Urothelium cell line (cell line): ENCODE measurements at regions not wholly inside any gene's neighbourhood (a gene's known extent, or its start where the extent isn't known, plus 50 kb on each side); places are given as distances from the start of the nearest gene placed in this dataset.
A peak's percentile ranks its signal among the peaks of the same experiment; 100 is the strongest.
"Not testable (repeated sequence)": the region's sequence is repeated elsewhere in the genome, so short reads cannot be mapped to it uniquely, and the experiment has no call there.

Source experiments
- DNase-seq: peaks from one replicate; pipeline ENCODE4 v3.0.0; 2011; ENCODE audit warnings: low spot score, mixed read lengths
- FAIRE-seq: peaks from 2 replicates; lab custom pipeline; 2011; peaks lifted over from hg19 to GRCh38; lab: Jason Lieb, UNC

DNA sequence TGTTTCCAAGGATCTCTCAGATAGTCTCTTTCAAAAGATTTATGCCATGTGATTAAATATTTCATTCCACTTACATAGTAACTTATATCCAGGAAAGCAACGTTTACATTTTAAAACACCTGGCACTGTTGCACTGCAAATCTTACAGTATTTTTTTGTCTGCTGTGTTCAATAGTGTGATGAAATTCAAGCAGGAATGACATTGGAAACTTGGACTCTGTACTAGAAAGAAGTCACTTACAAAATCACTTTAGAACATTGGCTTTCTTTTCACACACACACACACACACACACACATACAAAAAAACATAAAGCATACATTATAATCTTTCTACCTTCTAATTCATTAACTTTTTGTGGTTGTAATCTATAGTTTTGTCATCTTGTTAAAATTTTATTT is 66.2 kb upstream of the USP15 start:
- DNase-seq (no peak), FAIRE-seq (no peak)

DNA sequence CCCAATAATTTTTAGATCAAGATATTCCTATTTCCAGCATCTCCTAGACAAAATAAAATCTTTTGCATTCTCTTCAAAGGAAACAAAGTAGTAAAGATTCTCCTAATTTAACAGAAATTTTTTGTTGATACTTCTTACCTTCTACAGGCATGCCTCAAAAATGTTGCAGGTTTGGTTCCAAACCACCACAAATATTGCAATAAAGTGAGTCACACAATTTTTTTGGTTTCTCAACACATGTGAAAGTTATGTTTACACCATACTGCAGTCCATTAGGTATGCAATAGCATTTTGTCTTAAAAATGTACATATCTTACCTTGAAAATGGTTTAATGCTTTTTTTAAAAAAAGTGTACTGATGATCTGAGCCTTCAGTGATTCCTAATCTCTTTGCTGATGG is 65.6 kb upstream of the USP15 start:
- DNase-seq = peak; percentile 12
- FAIRE-seq = no peak

DNA sequence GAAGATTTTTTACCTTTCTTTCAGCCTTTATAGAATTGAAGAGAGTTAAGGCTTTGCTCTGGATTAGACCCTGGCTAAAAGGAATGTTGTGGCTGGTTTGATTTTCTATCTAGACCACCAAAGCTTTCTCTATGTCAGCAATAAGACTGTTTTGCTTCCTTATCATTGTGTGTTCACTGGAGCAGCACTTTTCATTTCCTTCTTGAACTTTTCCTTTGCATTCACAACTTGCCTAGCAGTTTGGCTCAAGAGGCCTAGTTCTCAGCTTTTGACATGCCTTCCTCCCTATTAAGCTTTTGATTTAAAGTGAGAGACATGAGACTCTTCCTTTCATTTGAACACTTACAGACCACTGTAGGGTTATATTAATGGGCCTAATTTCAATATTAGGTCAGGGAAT is 64.1 kb upstream of the USP15 start:
- DNase-seq (no peak), FAIRE-seq (no peak)

DNA sequence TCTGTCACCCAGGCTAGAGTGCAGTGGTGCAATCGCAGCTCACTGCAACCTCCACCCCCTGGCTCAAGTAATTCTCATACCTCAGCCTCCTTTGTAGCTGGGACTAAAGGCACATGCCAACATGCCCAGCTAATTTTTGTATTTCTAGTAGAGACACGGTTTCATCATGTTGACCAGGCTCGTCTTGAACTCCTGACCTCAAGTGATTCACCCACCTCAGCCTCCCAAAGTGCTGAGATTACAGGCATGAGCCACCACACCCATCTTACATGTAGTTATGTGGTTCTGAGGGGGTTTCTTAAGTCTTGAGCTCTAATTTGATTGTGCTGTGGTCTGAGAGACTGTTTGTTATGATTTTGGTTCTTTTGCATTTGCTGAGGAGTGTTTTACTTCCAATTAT is 57.3 kb upstream of the USP15 start:
- not testable (repeated sequence) for FAIRE-seq, DNase-seq

DNA sequence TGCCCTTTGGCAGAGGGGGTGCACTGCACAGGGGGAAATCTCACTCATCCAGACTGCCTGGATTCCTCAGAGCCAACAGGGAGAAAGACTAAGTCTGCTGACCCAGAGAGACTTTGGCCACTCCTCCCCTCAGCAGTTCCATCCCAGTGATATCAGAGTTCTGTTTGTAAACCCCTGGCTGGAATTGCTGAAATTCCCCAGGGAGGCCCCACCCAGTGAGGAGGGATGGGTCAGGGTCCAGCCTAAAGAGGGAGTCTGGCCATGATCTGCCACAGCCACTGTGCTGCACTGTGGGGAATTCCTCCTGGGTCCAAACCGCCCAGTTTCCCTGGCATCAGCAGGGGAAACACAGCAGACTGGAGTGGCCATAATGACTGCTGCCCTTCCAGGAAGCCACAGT is 54.9 kb upstream of the USP15 start:
- FAIRE-seq (no peak), DNase-seq (no peak)

DNA sequence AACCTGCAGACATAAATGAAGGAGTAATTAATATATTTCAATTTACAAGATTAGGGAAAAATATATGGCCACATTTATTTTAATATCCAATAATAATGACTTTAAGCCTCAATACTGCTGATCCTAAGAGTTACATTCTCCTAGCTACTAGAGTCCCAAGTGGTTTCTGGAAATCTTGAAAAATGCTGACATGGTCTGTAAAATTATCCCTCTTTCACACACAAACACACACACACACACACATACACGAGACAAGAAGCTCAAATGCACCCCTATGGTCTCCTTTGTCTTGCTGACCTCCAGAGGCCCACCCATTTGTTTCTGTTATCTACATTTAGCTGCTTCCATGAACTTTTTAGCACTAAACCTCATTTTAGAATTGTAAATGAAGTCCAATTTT is 53.0 kb upstream of the USP15 start:
- DNase-seq (no peak), FAIRE-seq (no peak)
